Adrenal gland (tissue), 9 donors: ENCODE measurements at regions not wholly inside any gene's neighbourhood (a gene's known extent, or its start where the extent isn't known, plus 50 kb on each side); places are given as distances from the start of the nearest gene placed in this dataset.

ENCODE experiments used
- DNase-seq, 7 donors: peaks; one replicate each; pipeline ENCODE4 v3.0.0-alpha.2; 2019 to 2020
- H3K27ac ChIP-seq, 5 donors: fragments of 200-600 bp; sonication (generic) in 4 of 5; 1 replicate in 3 of 5; 2 replicates in 2 of 5; pipeline versions ENCODE4 v1.5.1 to v1.8.0; 2016 to 2020; ENCODE audit warnings: mild to moderate bottlenecking in 1 of 5
- H3K27me3 ChIP-seq: fragments of 200-600 bp; 2 replicates; pipeline ENCODE4 v1.8.0; 2021
- H3K36me3 ChIP-seq, 2 donors: fragments of 200-600 bp; replicated peaks in 1 of 2; 1 replicate in 1 of 2; 2 replicates in 1 of 2; pipeline versions ENCODE4 v1.5.1 to v1.8.0; 2018 to 2022
- H3K4me1 ChIP-seq, 2 donors: fragments of 200-600 bp; replicated peaks in 1 of 2; 1 replicate in 1 of 2; 2 replicates in 1 of 2; pipeline versions ENCODE4 v1.5.1 to v1.8.0; 2018 to 2021
- H3K4me3 ChIP-seq, 4 donors: fragments of 200-600 bp; sonication (generic) in 3 of 4; one replicate each; pipeline ENCODE4 v1.5.1; 2016 to 2018
- H3K9me3 ChIP-seq, 3 donors: fragments of 200-600 bp; sonication (generic) in 1 of 3; replicated peaks in 1 of 3; 1 replicate in 2 of 3; 2 replicates in 1 of 3; pipeline versions ENCODE4 v1.5.1 to v1.8.0; 2016 to 2021
- POLR2A ChIP-seq, 2 donors: fragments of 450-650 bp; IDR thresholded peaks; one replicate each; pipeline ENCODE4 v1.6.1; 2017; ENCODE audit warnings: antibody characterized with exemption in 2 of 2, mild to moderate bottlenecking in 2 of 2, moderate library complexity in 1 of 2
- WGBS, 4 donors: extraction: QIAGEN DNeasy Blood & Tissue Kit in 2 of 4; methylation state at CpG; one replicate each; pipeline versions ENCODE4 v1.1.5 to v1.1.7; 2013 to 2017; 5-methylcytosine and 5-hydroxymethylcytosine counted together
- intact Hi-C, 2 donors: fragments of 100-400 bp; cut with DNase I; formaldehyde crosslinking; loops; one replicate each; pipeline versions ENCODE4 v1.14.1 to v1.15.0; 2022 to 2023
- TF ChIP-seq, protein P1 (sequence below), 6 experiments: fragments of 450-650 bp in 4 of 6; fragments of 200-600 bp in 2 of 6; sonication (generic) in 1 of 6; IDR thresholded peaks; 1 replicate in 5 of 6; 2 replicates in 1 of 6; pipeline versions ENCODE4 v1.5.1 to v1.8.0; 2016 to 2021; ENCODE audit warnings: antibody characterized with exemption in 6 of 6, mild to moderate bottlenecking in 2 of 6, moderate library complexity in 1 of 6
- donor health status: healthy with polysubstance abuse.
- donor health status: Bipolar disorder and iron deficiency.
- donor health status: DM: yes; HTN: yes; CAD: no.
- donor health status: DM: no; HTN: no; CAD: no.
- donor health status: DM: no; HTN: no; CAD: no.

DNA sequence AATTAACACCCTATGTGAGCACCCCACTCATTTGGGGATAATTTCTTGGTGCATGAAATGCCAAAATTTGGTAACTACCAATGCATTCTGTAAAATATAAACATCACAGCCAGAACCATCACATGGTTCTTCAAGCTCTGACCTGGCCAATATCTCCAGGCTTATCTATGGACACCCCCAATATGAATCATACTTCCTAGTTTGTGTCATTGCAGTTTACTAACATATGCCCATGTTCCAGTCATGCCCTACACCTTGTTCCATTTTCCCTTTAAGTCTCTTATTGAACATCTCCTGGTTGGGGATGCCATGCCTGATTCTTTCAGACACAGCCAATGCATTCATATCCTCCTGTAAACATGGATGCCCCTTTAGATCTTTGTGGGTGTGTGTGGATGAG is 572.8 kb upstream of the BTBD3 start:
- no peak overlapping the region for H3K27ac ChIP-seq

DNA sequence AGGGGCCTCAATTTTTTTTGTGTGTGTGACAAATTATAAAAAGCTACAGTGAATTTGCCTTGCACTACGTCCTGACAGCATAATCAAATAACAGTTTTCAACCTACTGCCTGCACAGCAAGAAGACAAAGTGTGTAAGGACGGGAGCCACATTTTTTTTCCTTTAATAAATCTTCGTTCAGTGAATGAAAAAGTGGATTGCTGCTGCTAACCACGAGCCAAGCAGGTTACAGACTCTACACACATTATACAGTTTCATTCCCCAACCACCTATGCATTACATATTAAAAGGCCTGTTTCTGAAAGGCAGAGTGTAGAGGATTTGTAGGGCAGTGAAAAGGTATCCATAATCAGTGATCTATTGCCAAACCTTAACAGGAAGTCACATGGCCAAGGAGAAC is 570.0 kb upstream of the BTBD3 start:
- intact Hi-C loops: no loop called here
- 45 to 56% (median 46%) methylated on average over 4 of the region's 4 CpGs for WGBS, 4 donors
- Histone ChIP-seq H3K27me3 (no peaks in the 10 kb centered on the region), H3K4me1 (no peaks in the 10 kb centered on the region), H3K27ac (no peak overlapping the region), H3K4me3 (no peak overlapping the region), H3K36me3 (no peaks in the 10 kb centered on the region), H3K9me3 (no peaks in the 10 kb centered on the region)
- no peak for DNase-seq
- TF ChIP-seq, protein P1, sequence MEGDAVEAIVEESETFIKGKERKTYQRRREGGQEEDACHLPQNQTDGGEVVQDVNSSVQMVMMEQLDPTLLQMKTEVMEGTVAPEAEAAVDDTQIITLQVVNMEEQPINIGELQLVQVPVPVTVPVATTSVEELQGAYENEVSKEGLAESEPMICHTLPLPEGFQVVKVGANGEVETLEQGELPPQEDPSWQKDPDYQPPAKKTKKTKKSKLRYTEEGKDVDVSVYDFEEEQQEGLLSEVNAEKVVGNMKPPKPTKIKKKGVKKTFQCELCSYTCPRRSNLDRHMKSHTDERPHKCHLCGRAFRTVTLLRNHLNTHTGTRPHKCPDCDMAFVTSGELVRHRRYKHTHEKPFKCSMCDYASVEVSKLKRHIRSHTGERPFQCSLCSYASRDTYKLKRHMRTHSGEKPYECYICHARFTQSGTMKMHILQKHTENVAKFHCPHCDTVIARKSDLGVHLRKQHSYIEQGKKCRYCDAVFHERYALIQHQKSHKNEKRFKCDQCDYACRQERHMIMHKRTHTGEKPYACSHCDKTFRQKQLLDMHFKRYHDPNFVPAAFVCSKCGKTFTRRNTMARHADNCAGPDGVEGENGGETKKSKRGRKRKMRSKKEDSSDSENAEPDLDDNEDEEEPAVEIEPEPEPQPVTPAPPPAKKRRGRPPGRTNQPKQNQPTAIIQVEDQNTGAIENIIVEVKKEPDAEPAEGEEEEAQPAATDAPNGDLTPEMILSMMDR (IDR thresholded peaks at IDR 0.05): no peak
- no peak for TF ChIP-seq POLR2A (IDR thresholded peaks at IDR 0.05)

More for the DNA sequence above, 572.8 kb upstream of the BTBD3 start:
- Histone ChIP-seq H3K4me3 (no peak overlapping the region), H3K36me3 (no peaks in the 10 kb centered on the region), H3K4me1 (no peaks in the 10 kb centered on the region), H3K9me3 (no peaks in the 10 kb centered on the region), H3K27me3 (no peaks in the 10 kb centered on the region)
- TF ChIP-seq, protein P1 (IDR thresholded peaks at IDR 0.05): no peak
- no peak for TF ChIP-seq POLR2A (IDR thresholded peaks at IDR 0.05)
- DNase-seq: no peak
- intact Hi-C loops: no loop called here

DNA sequence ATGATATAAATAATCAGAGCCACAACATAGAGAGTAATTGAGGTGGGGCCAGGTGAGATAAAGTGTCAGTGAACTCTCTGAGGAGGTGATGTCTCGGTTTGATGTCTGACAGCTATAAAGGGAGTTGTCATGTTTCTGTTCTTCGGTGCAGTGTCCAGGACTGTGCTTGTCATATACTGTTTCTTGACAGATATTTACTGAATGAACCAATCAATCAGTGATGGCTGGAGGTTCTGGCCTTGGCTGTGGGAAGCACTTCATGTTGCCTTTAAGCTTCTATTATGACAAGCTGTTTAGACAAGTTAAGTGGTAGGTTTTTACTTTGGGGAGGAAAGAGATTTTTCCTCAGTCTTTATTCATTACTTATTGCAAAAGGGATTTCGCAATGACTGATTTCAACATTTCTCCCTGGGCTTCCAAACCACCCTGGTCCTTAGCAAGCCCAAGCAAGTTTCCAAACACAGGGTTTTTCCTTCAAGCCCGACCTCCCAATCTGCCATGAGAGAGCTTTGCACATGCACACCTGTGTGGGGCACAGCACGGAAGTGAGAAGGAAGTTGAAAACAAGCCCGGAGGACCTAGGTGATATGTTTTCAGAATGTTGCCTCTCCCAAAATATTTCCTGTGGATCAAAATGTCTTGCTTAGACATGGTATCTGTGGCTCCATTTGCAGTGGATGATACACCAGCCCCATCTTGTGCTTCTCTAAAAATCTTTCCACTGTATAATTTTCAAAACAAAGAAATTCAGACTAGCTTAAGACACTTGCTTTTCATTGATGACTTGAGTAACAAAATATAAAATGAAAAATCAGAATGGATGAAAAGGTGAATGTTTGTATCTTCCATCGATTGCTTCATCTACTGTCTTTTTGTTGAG is 567.3 kb upstream of the BTBD3 start:
- Histone ChIP-seq H3K27ac (no peak overlapping the region), H3K9me3 (no peaks in the 10 kb centered on the region), H3K4me3 (no peak overlapping the region), H3K36me3 (no peaks in the 10 kb centered on the region), H3K4me1 (no peaks in the 10 kb centered on the region), H3K27me3 (no peaks in the 10 kb centered on the region)
- TF ChIP-seq, protein P1 (IDR thresholded peaks at IDR 0.05): no peak
- no peak for TF ChIP-seq POLR2A (IDR thresholded peaks at IDR 0.05)
- WGBS, 4 donors: 73 to 75% (median 74%) methylated on average over 7 of the region's 7 CpGs
- intact Hi-C loops: no loop called here
- no peak for DNase-seq

DNA sequence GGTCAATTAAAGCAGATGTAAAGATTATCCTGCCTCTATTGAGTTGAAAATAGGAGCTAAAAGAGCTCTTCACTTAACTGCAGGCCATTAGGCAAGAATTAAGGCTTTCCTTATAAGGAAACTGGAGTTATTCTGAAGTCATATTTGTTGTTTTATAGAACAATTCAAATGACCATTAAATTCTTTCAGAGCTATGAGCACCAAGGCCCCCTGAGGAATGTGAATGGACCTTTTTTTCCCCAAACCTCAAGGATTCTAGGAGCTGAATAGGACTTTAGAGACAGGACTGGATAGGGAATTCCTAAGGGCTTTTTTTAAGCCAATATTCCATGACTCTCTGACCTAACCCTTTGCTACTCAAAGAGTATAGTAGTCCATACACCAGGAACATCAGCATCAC is 565.7 kb upstream of the BTBD3 start:
- TF ChIP-seq, protein P1 (IDR thresholded peaks at IDR 0.05): no peak
- no peak for TF ChIP-seq POLR2A (IDR thresholded peaks at IDR 0.05)
- H3K4me1 ChIP-seq: no peaks in the 10 kb centered on the region
- H3K27me3 ChIP-seq: no peaks in the 10 kb centered on the region
- DNase-seq: no peak
- intact Hi-C loops: no loop called here
- no peaks in the 10 kb centered on the region for H3K9me3 ChIP-seq
- H3K4me3 ChIP-seq: no peak overlapping the region
- H3K27ac ChIP-seq: no peak overlapping the region
- H3K36me3 ChIP-seq: no peaks in the 10 kb centered on the region
